SU-DHL-6 (cell line): ENCODE measurements at regions not wholly inside any gene's neighbourhood (a gene's known extent, or its start where the extent isn't known, plus 50 kb on each side); places are given as distances from the start of the nearest gene placed in this dataset.

Experiments used
- CTCF ChIP-seq: fragments of 200-600 bp; sonication (generic); IDR thresholded peaks from one replicate; pipeline ENCODE4 v1.5.1; 2017; ENCODE audit warnings: antibody characterized with exemption, mild to moderate bottlenecking, low read length, moderate library complexity; ENCODE audit not compliant: insufficient read depth, poor library complexity, severe bottlenecking
- EZH2phosphoT487 ChIP-seq: fragments of 200-600 bp; sonication (generic), shearing (Covaris generic); conservative IDR thresholded peaks from 2 replicates; pipeline ENCODE4 v1.6.1; 2018; ENCODE audit warnings: mild to moderate bottlenecking, antibody characterized with exemption, low read length, moderate library complexity, mixed read lengths

- TF ChIP-seq CTCF (no peak), EZH2phosphoT487 (no peak)
Measured at GRCh38 chr4:138843616-138844015, 172.0 kb upstream of the NOCT start.
